HepG2 (cell line): ENCODE measurements at regions not wholly inside any gene's neighbourhood (a gene's known extent, or its start where the extent isn't known, plus 50 kb on each side); places are given as distances from the start of the nearest gene placed in this dataset.

ENCODE experiments used
- ATAC-seq: fragments of 200-7000 bp; cut with Tn5 transposase; 3 replicates; pipeline ENCODE4 v1.9.1; 2020; ENCODE audit warnings: mild to moderate bottlenecking, moderate library complexity
- BruUV-seq: library from RNA; stranded (reverse); fragments of 400-500 nt; replicated peaks from 2 replicates; lab custom pipeline; 2021; lab: Mats Ljungman, UMichigan
- CTCF ChIA-PET: fragments of 300-600 bp; formaldehyde crosslinking; extraction: SDS; loops from one replicate; lab custom pipeline; 2021; ENCODE audit warnings: low total read pairs, inconsistent platforms, low intra/inter-chr PET ratio; lab: Yijun Ruan, JAX
- POLR2A ChIA-PET: fragments of 350-600 bp; sonication (Branson Sonifier 250); formaldehyde crosslinking; loops from one replicate; lab custom pipeline; 2020; ENCODE audit warnings: antibody characterized with exemption, inconsistent platforms; lab: Yijun Ruan, JAX
- DNase-seq: peaks from one replicate; pipeline ENCODE4 v3.0.0-alpha.2; 2015; ENCODE audit warnings: low spot score
- FAIRE-seq: peaks from 3 replicates; lab custom pipeline; 2011; peaks lifted over from hg19 to GRCh38; lab: Jason Lieb, UNC
- H2AFZ ChIP-seq: one replicate; pipeline ENCODE4 v1.6.1; 2011; ENCODE audit warnings: low read length, inconsistent platforms
- H3K27ac ChIP-seq: fragments of 300-600 bp; 3 replicates; pipeline ENCODE4 v1.8.0; 2011; ENCODE audit warnings: mixed run types, mild to moderate bottlenecking, mixed read lengths, low read length, inconsistent platforms; ENCODE audit not compliant: insufficient read depth; ENCODE audit errors: extremely low read length
- H3K27me3 ChIP-seq, 2 experiments: fragments of 200-600 bp in 1 of 2; 2 replicates in 1 of 2; 3 replicates in 1 of 2; pipeline versions ENCODE4 v1.6.0 to v1.8.0; 2011; ENCODE audit warnings: low read length in 2 of 2, mild to moderate bottlenecking in 2 of 2, moderate library complexity in 2 of 2, inconsistent platforms in 1 of 2; ENCODE audit not compliant: insufficient read depth in 2 of 2, control insufficient read depth in 1 of 2
- H3K36me3 ChIP-seq, 2 experiments: fragments of 200-600 bp in 1 of 2; replicated peaks in 1 of 2; 2 replicates in 1 of 2; 3 replicates in 1 of 2; pipeline versions ENCODE4 v1.5.1 to v1.8.0; 2011; ENCODE audit warnings: low read length in 2 of 2, inconsistent platforms in 1 of 2; ENCODE audit not compliant: insufficient read depth in 2 of 2, control insufficient read depth in 1 of 2
- H3K4me1 ChIP-seq: 2 replicates; pipeline ENCODE4 v1.5.1; 2012; ENCODE audit warnings: low read length, inconsistent platforms; ENCODE audit not compliant: insufficient read depth
- H3K4me2 ChIP-seq: 2 replicates; pipeline ENCODE4 v1.6.0; 2011; ENCODE audit warnings: low read depth, low read length, inconsistent platforms
- H3K4me3 ChIP-seq, 3 experiments: fragments of 200-600 bp in 1 of 3; sonication (generic), shearing (Covaris generic) in 1 of 3; replicated peaks in 1 of 3; 2 replicates each; pipeline ENCODE4 v1.5.1; 2011 to 2016; ENCODE audit warnings: low read length in 3 of 3, inconsistent platforms in 2 of 3, low read depth in 2 of 3, mild to moderate bottlenecking in 2 of 3, control low read depth in 1 of 3, mixed read lengths in 1 of 3; ENCODE audit not compliant: insufficient read depth in 1 of 3
- H3K79me2 ChIP-seq: one replicate; pipeline ENCODE4 v1.6.1; 2011; ENCODE audit warnings: low read length, inconsistent platforms; ENCODE audit not compliant: insufficient read depth
- H3K9ac ChIP-seq: 2 replicates; pipeline ENCODE4 v1.6.0; 2011; ENCODE audit warnings: mild to moderate bottlenecking, low read depth, low read length, inconsistent platforms; ENCODE audit not compliant: insufficient read depth
- H3K9me3 ChIP-seq: 2 replicates; pipeline ENCODE4 v1.5.1; 2012; ENCODE audit warnings: mild to moderate bottlenecking, low read length
- H4K20me1 ChIP-seq: 2 replicates; pipeline ENCODE4 v1.6.0; 2011; ENCODE audit warnings: inconsistent platforms, mild to moderate bottlenecking, low read length, moderate library complexity; ENCODE audit not compliant: insufficient read depth
- DPF2 ChIP-seq: sonication (generic); formaldehyde crosslinking; IDR thresholded peaks from 2 replicates; pipeline ENCODE4 v1.4.0; 2020; ENCODE audit warnings: mild to moderate bottlenecking, low read depth, missing genetic modification reagents, borderline replicate concordance
- MEF2D ChIP-seq: sonication (generic); formaldehyde crosslinking; IDR thresholded peaks from 2 replicates; pipeline ENCODE4 v1.5.1; 2020; ENCODE audit warnings: mild to moderate bottlenecking, missing genetic modification reagents
- NFRKB ChIP-seq: fragments of 450-650 bp; IDR thresholded peaks from 2 replicates; pipeline ENCODE4 v1.6.1; 2017
- SKI ChIP-seq: fragments of 450-650 bp; IDR thresholded peaks from one replicate; pipeline ENCODE4 v1.6.1; 2018; ENCODE audit warnings: mild to moderate bottlenecking; ENCODE audit not compliant: partially characterized antibody
- TOPORS ChIP-seq: sonication (generic); formaldehyde crosslinking; IDR thresholded peaks from 2 replicates; pipeline ENCODE4 v1.8.0; 2023; ENCODE audit warnings: mild to moderate bottlenecking, missing genetic modification reagents
- ZNF224 ChIP-seq: sonication (generic); formaldehyde crosslinking; IDR thresholded peaks from 2 replicates; pipeline ENCODE4 v1.5.0; 2020; ENCODE audit warnings: mild to moderate bottlenecking, missing genetic modification reagents
- ZNF713 ChIP-seq: sonication (generic); formaldehyde crosslinking; IDR thresholded peaks from 2 replicates; pipeline ENCODE4 v1.4.0; 2020; ENCODE audit warnings: mild to moderate bottlenecking, missing genetic modification reagents
- WGBS: methylation state at CpG from one replicate; pipeline ENCODE4 v1.1.6; 2017; ENCODE audit warnings: low lambda C conversion rate; 5-methylcytosine and 5-hydroxymethylcytosine counted together
- in situ Hi-C: cut with HindIII; loops from 2 replicates; pipeline ENCODE4 v1.10.0; 2017; ENCODE audit warnings: low pct_unique_long_range_greater_than_20kb; ENCODE audit not compliant: extremely low pct_ligation_motif_present
- intact Hi-C: fragments of 100-400 bp; cut with micrococcal nuclease; formaldehyde crosslinking; loops from one replicate; pipeline ENCODE4 v1.10.0; 2022; ENCODE audit not compliant: unreplicated experiment
- TF ChIP-seq, protein P1 (sequence below): sonication (generic); formaldehyde crosslinking; IDR thresholded peaks from 2 replicates; pipeline ENCODE4 v1.4.0; 2020; ENCODE audit warnings: missing genetic modification reagents, borderline replicate concordance
- TF ChIP-seq, protein P2 (sequence below): sonication (generic); formaldehyde crosslinking; IDR thresholded peaks from 2 replicates; pipeline ENCODE4 v1.8.0; 2022; ENCODE audit warnings: mild to moderate bottlenecking, missing genetic modification reagents, borderline replicate concordance
- TF ChIP-seq, protein P3 (sequence below): sonication (generic); formaldehyde crosslinking; IDR thresholded peaks from 2 replicates; pipeline ENCODE4 v1.8.1; 2023; ENCODE audit warnings: missing genetic modification reagents, inconsistent platforms, borderline replicate concordance
- TF ChIP-seq, protein P4 (sequence below): sonication (generic); formaldehyde crosslinking; conservative IDR thresholded peaks from 2 replicates; pipeline ENCODE4 v1.4.0; 2020; ENCODE audit warnings: missing genetic modification reagents

DNA sequence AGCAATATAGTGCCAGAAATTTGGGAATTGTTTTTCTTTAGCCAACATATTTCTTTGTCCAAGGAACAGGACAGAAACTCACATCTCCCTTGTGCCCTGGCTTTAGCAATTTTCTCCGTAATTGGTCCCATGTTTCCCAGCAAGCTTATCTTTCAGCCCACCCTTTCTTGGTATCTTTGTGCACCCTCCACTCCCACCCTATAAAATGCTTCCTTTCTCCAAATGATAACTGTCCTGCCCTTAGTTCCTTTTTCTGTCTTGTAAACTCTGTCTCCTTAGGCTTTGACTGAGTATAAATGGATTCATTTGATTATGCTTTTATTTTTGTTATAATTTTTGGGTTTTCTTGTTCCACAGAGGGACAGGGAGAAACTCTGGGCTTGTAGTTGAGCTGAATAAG, 442.8 kb downstream of the ATP23 start:
- no peak for ATAC-seq
- whole genome bisulfite sequencing = 0% methylated on average over 1 of the region's 1 CpG
- Histone ChIP-seq H3K27ac (no peak overlapping the region), H3K4me1 (no peaks in the 10 kb centered on the region), H3K27me3 (no peaks in the 10 kb centered on the region), H4K20me1 (no peaks in the 10 kb centered on the region), H3K9ac (no peak overlapping the region), H3K9me3 (no peaks in the 10 kb centered on the region), H3K4me3 (no peak overlapping the region), H3K36me3 (no peaks in the 10 kb centered on the region), H3K4me2 (no peak overlapping the region), H2AFZ (no peak overlapping the region), H3K79me2 (no peaks in the 10 kb centered on the region)
- TF ChIP-seq ZNF713 (CRISPR knock-in tag) (no peak), TOPORS (CRISPR knock-in tag) (no peak), SKI (no peak), ZNF224 (CRISPR knock-in tag) (no peak), DPF2 (no peak), MEF2D (CRISPR knock-in tag) (no peak), NFRKB (no peak)
- TF ChIP-seq, protein P1, sequence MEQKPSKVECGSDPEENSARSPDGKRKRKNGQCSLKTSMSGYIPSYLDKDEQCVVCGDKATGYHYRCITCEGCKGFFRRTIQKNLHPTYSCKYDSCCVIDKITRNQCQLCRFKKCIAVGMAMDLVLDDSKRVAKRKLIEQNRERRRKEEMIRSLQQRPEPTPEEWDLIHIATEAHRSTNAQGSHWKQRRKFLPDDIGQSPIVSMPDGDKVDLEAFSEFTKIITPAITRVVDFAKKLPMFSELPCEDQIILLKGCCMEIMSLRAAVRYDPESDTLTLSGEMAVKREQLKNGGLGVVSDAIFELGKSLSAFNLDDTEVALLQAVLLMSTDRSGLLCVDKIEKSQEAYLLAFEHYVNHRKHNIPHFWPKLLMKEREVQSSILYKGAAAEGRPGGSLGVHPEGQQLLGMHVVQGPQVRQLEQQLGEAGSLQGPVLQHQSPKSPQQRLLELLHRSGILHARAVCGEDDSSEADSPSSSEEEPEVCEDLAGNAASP (CRISPR knock-in tag) = no peak
- TF ChIP-seq, protein P2, sequence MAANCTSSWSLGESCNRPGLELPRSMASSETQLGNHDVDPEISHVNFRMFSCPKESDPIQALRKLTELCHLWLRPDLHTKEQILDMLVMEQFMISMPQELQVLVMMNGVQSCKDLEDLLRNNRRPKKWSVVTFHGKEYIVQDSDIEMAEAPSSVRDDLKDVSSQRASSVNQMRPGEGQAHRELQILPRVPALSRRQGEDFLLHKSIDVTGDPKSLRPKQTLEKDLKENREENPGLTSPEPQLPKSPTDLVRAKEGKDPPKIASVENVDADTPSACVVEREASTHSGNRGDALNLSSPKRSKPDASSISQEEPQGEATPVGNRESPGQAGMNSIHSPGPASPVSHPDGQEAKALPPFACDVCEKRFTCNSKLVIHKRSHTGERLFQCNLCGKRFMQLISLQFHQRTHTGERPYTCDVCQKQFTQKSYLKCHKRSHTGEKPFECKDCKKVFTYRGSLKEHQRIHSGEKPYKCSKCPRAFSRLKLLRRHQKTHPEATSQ = no peak
- TF ChIP-seq, protein P3, sequence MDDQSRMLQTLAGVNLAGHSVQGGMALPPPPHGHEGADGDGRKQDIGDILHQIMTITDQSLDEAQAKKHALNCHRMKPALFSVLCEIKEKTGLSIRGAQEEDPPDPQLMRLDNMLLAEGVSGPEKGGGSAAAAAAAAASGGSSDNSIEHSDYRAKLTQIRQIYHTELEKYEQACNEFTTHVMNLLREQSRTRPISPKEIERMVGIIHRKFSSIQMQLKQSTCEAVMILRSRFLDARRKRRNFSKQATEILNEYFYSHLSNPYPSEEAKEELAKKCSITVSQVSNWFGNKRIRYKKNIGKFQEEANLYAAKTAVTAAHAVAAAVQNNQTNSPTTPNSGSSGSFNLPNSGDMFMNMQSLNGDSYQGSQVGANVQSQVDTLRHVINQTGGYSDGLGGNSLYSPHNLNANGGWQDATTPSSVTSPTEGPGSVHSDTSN (CRISPR knock-in tag) = no peak
- TF ChIP-seq, protein P4, sequence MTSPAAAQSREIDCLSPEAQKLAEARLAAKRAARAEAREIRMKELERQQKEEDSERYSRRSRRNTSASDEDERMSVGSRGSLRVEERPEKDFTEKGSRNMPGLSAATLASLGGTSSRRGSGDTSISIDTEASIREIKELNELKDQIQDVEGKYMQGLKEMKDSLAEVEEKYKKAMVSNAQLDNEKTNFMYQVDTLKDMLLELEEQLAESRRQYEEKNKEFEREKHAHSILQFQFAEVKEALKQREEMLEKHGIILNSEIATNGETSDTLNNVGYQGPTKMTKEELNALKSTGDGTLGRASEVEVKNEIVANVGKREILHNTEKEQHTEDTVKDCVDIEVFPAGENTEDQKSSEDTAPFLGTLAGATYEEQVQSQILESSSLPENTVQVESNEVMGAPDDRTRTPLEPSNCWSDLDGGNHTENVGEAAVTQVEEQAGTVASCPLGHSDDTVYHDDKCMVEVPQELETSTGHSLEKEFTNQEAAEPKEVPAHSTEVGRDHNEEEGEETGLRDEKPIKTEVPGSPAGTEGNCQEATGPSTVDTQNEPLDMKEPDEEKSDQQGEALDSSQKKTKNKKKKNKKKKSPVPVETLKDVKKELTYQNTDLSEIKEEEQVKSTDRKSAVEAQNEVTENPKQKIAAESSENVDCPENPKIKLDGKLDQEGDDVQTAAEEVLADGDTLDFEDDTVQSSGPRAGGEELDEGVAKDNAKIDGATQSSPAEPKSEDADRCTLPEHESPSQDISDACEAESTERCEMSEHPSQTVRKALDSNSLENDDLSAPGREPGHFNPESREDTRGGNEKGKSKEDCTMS (CRISPR knock-in tag) = no peak
- intact Hi-C loops (no loop called here), in situ Hi-C loops (no loop called here)
- no peak for FAIRE-seq
- ChIA-PET CTCF (no interaction called here), POLR2A (no interaction called here)
- no peak for DNase-seq
- no TSS peak for BruUV-seq
